Non-pigmented ciliary epithelial cell (primary cell): ENCODE measurements at regions not wholly inside any gene's neighbourhood (a gene's known extent, or its start where the extent isn't known, plus 50 kb on each side); places are given as distances from the start of the nearest gene placed in this dataset.

Source experiments
- DNase-seq: peaks from one replicate; pipeline ENCODE4 v3.0.0-alpha.2; 2010; ENCODE audit warnings: low read depth

DNA sequence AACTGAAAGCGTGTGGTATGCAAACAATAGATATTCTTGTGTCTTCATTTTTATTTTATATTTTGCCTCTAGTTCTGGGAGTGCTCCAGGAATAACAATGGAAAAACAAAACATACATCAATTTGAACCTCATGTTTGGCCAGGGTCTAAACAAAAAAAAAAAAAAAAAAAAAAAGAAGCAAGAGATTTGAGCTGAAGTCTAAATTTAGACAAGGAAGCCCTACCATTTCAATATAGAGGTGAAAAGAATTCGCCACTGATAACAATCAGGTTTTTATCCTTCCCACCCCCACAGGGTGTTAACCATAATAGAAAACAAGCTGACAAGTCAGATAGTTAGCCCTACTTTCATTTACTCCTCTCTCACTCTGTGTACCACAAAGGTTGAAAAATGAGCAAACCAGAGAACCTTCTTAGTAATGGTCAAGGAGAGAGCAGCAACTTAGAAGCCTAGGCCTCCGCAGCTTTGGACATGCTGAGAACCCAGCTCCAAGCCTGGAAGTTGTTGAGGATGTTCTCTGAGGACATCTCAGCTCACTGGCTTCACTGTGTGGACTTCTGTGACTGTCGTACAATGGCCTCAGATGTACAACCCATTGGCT is 118.2 kb upstream of the HMHB1 start:
- DNase-seq = no peak

DNA sequence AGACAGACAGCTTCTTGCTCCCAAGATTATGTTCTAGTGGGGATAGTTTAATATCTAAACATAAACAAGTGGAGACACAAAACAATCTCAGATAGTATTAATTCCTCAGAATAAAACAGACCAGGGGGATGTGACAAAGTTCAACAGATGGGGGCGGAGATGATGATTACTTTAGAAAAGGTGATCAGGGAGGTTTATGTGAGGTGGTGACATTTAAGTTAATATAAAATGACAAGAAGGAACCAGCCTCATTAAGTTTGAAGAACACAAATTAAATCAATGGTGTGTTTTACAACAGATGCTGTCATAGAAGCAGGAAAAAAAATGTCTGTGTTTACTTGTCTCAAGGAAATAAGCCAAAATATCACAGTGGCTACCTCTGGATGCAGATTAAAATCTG is 119.6 kb upstream of the HMHB1 start:
- no peak for DNase-seq

DNA sequence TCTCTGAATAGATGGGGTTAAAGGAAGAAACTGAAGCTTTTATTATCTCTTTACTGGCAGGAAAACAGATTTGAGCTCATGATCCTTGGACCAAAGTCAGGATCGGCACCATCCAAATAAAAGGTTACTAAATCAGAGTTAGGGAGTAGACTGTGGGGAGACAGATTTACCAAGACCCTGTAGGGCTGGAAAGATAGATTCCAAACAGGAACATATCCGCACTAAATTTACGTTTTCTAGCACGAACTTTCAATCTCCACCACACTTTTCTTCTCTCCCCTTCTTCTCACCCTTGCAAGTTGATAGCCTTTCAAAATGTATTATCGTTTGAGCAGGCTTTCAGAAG is 120.0 kb upstream of the HMHB1 start:
- DNase-seq = no peak

DNA sequence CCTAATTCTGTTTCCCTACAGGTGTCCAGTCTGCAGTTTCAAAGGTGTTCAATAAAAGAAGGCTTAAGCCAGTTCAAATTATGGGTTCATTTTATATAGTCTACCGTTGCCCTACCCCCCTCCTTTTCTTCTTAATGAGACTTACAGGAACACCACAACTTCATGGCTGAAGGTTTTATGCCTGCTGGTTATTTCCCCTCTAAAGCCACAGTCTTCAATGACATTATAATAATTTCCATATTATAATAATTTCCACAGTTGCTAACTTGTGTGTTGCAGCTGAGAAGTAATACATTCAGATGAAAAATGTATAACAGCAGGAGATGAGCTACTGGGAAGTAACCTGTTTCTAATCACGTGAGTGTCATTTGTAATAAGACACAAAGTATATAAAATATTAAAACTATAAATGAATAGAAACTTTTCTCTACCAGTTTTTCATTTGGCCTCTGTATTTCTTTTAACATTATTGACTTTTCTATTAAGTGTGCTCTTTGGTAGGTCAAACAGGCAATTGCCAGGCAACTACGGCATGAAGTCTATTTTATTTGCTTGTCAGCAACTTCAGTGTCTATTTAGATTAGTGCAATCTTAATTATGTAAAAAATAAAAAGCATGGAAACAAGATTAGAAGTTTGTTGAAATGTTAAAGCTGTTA is 120.5 kb upstream of the HMHB1 start:
- no peak for DNase-seq

DNA sequence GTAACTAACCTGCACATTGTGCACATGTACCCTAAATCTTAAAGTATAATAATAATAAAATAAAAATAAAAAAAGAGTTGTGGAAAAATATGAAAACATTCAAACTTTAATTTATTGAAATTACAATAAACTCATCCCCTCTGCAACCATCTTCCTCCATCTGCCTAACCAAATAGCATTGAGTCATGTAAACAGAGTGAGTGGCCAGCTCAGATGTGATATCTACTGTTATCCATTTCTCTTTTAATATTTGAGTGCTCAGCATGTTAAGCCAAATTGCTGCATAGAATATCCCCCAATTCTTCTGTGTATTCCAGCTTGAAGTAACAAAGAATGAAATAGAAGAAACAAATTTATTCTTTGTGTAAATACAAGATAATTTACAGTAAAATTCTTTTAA is 124.4 kb upstream of the HMHB1 start:
- no peak for DNase-seq

DNA sequence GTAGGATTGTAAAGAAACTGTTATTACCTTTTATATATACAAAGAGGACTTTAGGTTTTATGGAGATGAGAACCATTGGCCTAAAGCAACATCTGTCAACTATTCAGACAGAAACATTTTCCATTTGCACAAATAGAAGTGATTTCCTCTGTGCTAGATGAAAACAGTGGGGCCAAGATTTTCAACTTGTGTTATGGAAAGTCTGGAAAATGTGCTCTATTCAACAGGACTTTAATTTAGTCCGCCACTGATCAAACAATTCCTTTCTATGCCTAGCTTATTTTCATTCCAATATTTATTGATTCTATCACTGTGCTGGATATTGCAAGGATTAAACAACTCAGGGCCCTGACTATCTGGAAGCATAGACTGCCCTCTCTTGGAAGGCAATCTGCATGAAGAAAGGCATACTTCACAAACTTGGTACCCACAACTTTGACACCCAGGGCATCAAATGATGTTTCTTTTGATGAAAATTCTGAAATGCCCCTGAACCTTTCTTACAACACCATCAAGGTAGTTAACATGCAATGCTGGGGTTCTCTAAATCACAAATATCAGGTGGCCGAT is 126.6 kb upstream of the HMHB1 start:
- no peak for DNase-seq

DNA sequence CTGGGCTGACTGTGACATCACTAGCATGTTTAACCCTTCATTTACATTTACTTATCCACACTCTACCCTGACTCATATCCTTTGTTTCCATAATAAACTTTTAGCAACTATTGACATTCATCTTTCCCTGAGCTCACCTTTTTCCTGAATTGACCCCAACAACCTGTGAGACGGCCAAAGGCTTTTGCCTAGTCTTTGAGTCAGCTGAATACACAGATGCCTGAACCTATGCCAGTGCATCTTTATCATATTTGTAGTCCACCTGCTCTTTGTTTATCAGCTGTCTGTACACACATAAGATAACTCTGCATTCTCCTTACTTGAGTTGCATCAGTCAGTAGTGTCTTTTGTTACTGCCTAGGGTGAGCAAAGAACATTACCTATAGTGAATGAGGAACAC is 128.5 kb upstream of the HMHB1 start:
- no peak for DNase-seq

DNA sequence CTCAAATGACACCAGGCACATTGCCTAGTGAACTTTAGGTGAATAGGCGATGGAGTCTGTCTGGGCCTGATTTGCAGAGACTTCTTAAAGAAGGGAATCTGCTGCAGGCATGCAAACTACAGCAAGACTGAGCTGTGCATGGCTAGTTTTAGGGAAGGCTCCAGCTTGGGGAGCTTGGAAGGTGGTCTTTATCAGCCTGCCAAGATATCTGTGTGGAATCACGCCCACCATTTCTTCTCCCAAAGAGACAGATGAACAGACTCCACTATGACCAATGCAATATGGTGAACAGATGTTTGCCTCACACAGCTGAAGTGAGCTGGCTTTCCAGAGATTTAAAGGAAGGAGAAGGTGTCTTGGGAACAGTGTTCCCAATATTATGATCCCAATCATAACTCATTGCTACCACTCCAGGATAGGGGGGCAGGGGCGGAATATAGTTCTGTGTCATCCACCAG is 129.0 kb upstream of the HMHB1 start:
- DNase-seq = no peak

DNA sequence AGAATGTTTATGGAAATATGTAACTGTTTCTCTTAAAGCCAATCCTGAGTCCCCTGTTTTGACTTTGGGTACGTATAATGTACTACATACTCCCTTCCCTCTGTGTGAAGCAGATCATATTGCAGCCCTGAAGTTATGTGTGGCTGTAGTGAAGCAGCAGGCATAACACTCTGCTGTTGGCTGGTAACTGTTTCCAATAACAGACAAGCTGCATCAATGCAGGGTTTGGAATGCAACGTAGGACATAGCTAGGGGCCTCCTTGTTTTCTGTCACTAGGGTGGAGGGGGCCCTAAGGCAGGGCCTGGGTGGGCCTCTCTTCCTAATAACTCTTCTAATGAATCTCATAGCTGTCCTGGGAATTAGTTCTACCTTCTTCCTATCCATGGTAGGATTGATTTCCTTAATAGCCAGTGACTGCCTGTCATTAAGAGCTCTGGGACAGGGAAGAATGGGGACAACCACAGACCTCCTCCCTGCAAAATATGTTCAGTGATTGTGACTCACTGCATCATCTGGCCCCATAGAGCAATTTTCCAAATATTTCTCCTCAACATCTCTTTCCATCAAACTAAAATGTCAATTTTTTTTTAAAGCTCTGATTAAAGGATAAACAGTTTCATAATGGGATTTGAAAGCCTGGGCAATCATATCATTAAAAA is 129.6 kb upstream of the HMHB1 start:
- DNase-seq = no peak

DNA sequence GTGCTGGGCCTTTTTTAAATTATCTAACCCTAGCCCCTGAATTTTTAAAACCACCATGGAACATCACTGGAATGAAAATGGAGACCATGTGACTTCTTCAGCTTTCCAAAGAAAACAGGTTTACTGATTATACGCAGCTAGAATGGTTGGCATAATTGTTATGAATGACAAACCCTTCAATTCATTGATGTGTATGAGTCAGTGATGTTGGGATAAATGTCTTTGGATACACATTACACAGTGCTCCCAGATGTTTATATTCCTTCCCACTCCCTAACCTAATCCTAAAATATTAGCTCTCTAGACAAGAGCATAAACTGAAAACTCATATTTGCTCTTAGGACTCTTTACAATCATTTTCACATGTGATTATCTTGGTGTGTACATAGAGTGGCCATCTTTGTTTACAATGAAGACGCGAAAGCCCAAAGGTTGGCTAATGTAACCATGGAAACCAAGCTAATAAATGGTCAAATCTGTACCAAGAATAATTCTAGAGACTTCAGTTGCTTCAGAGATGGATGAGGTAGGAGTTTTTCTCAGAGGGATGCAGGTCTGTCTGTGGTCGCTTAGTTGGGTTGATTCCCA is 131.2 kb upstream of the HMHB1 start:
- no peak for DNase-seq

DNA sequence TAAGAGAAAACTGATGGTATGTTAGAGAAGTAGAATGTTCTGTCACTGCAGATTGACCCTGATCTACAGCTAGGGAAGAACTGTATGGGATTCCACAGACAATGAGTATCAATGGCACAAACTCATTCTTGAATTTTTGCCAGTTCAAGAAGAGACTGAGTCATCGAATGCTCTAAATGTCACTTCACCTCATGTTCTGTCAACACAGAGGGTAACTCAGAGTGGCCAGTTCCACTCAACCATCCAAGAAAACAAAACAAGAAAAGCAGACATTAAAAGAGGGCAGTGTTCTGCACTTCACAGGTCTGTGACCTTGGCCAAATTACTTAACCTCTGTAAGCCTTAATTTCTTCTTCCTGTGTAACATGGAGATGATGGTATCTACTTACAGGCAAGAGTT is 132.2 kb upstream of the HMHB1 start:
- DNase-seq = no peak

DNA sequence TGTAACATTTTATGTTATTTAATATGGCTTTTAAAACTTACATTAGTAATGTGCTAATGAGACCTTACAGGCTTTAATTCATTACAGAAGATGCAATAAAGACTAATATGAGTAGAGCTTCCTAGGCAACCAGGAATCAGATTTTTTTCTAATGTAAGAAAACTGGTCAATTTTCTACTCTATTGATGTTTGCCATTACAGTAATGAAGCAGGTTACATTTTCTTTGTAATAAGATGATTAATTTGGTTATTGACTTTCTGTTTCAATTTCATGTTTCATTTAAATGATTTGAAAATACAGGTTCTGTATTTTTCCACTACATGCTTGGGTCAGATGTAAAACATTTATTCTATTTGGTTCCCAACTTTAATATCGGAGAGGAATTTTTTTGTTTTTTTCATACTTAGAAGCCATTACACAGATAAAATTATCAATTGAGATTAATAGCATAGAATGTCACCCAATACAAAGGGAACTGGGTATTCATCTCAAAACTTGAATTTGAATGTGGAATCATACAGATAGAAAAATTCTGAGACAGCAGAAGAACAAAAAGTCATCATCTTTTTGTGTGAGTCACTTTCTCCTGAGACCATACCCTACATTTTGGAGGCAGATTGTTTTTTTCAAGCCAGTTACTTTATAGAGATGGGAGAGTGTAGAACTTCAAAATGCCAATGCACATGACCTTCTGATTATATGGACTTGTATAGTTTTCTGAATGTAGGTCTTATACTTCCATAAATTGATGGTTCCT is 133.6 kb upstream of the HMHB1 start:
- DNase-seq = no peak

DNA sequence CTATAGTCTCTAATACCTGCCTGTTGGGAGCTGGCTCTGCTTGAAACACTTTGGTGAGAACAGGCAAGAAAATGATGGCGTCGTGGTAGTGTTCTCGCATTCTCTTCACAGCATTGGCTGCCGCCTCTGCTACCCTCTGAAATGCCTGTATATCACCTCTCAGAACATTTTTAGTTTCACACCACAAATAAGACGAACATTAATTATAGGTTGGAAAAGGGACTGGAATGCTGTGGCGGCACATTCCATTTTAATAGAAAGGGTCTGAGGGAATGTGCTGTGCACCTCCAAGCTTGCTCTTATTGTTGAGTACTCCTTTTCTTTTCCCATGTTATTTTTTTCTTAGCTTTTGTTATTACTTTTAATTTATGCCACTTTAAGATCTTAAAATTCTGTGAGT is 134.6 kb upstream of the HMHB1 start:
- no peak for DNase-seq

DNA sequence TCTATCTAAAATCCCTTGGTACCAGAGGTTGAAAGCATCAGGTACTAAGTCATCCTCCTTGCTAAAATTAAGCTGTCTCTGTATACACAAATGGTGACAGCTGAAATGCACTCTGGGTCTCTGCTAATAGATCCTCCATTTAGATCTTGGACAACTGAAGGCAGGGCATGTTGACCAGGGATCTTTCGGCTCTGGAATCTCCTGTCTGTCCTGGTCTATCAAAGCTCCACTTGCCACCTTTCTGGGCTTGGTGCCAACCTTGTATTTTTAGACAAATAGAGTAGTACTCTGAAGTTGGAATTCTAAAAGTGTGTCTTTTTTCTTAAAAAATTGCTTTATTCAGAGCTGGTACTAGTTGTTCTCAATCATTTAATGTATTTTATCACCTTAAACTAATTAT is 135.2 kb upstream of the HMHB1 start:
- DNase-seq = no peak

DNA sequence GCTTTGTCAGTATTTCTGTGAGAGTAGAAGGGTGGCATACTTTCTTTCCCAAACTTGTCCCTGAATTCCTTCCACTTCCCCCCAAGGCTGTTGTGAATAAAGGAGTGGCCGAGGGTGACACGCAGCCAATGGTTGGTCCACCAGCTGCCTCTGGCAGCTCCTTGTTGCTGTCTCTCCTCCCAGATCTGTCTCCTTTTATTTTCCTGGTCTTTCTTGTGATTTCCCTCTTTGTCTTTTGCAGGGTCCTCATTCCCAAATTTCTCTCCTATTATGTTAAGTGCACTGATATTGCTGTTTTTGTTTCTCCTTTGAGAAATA is 137.5 kb upstream of the HMHB1 start:
- DNase-seq = no peak

DNA sequence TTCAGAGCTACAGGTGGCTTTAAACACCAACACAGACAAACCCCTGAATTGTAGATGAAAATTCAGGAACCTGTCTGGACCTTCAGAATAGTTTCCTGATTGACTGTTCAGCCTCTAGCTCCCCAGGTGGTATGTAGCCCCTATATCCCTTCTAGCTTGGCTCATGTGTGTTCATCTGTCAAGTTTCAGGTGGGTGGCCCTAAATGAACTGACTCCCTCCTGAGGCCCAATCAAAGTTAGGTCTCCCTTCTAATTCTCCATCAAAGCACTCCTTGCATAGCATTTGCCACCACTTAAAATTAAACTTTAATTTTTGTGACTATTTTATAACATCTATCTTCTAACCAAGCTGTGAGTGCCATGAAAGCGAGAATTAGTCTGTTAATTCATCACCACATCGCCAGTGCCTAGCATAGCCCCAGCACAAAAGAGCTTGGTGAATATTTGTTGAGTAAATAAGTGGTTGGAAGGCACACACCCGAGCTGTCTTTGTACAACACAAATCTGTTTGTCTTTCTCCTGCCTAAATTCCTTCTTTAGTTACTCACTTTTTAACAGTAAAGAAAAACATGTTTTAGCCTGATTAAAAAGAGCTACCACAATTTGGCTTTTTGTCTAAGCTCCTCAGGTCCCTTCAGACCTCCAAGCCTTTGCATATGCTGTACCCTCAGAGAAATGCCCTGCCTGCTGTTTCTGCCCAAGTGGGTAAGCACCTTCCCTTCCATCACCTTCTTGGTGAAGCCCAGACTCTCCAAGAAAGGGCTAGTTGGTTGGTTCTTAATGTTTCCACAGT is 138.1 kb upstream of the HMHB1 start:
- DNase-seq = no peak

DNA sequence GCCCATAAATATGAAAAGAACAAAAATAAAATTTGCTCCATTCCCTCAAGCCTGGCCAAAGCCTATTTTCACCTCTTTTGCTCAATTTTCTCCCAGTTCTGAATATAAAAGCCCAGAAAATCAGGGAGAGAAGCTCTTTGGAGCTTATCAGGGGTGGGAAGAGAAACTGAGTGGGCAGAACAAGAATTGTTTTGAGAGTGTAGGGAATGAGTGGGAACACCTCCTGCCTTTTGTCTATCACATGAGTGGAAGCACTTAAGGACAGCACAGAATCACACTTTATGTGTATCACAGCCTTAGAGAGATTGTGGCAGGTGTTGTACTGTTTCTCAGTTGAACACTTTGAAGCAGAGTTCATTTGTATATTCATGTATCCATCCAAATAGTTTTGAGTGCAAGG is 139.2 kb upstream of the HMHB1 start:
- no peak for DNase-seq

DNA sequence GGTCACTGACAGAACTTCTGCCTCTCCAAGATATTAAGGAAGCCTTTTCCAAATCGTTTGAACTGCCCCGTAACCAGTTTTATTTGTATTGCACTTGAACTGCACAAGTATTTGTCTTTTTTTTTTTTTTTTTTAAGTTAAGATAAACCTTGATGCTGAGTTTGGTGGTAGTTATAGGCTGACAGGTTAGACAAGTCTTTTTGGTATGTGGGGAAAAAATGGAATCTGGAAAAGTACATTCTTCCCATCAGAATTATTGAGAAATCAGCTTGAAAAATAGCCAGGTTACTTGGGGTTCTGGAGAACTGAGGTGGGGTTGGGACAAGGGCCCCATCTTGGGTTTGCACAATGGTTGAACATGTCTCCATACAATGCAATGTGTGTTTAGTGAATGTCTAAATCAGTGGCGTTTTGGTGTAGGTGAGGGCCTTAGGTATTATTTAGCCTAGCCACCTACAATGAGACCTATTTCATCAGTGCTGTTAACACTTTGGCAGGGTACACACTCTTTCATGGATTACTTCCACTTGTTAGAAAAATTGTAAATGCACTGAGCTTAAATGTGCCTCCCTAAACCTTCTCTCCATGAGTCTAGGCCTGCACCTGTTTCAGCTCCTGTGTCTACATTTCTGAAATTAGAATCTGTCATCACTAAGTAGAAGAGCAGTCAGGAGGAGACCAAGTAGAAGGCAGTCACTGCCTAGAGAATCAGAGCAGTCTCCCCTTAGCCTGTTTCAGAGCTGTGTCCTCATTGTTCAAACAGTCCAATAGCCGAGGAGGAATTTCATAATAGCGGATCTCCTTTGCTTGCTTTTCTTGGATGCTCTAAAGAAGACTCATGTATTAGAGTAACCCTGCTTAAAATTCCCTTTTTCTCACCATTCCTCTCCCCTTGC is 140.0 kb upstream of the HMHB1 start:
- no peak for DNase-seq

DNA sequence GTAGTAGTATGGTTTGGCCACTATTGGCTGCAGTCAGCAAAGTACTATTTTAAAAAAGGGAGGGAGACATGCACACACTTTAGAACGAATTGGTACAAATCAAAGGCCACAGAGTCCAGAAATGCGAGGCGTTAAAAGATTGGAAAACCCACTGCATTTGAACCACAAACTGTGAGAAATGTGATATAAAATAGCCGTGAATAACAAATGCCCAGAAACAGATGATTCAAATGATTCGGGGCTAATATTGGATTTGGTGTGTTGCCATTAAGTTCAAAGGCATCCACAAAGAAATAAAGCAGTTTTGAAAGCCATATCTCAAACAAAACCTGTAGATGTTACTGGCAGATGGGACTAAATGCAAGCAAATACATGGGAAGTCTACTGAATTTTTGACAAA is 140.9 kb upstream of the HMHB1 start:
- DNase-seq = no peak

DNA sequence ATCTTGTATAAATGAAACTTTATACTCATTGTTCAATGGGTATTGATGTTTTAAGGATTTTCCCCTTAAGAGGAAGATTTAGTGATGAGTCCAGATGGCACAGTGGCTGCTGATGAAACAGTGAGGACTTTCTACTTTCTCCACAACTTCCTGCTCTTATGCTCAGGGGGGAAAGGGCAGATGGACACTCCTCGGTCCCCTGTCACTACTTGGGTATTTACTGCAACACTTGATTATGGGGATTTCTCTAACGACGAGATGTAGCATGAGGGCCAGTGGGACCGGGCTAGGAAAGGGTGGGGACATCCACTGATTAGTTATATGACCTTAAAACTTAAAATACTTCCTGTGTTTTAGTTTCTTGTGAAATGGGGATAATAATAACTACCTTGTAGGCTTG is 146.1 kb upstream of the HMHB1 start:
- DNase-seq = no peak

DNA sequence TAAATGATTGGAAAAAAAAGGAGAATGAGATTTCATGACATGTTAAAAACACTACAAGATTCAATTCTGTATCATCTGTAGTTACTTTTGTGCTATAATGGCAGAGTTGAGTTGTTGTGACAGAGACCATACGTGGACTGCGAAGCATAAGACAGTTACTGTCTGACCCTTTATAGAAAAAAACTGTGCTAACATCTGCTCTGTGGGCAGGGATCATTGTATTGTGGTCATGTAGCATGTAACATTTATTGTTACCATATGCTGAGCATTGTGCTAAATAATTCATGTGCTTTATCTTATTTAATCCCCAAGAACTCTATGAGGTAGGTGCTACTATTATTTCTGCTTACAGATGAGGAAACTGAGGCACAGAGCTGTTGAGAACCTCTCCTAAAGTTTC is 147.3 kb upstream of the HMHB1 start:
- DNase-seq = no peak
